GM19193 (cell line): ENCODE measurements at regions not wholly inside any gene's neighbourhood (a gene's known extent, or its start where the extent isn't known, plus 50 kb on each side); places are given as distances from the start of the nearest gene placed in this dataset.

ENCODE experiments used
- POLR2A ChIP-seq: IDR thresholded peaks from 4 replicates; pipeline ENCODE4 v1.6.1; 2011; ENCODE audit not compliant: insufficient read depth, insufficient read length; ENCODE audit errors: extremely low read depth

GRCh38 chr14:106845286-106846087 lies 1319.1 kb downstream of the TMEM121 start:
- peak; percentile 38 for TF ChIP-seq POLR2A

GRCh38 chr14:106846218-106846617 lies 1319.8 kb downstream of the TMEM121 start:
- no peak for TF ChIP-seq POLR2A

GRCh38 chr14:106848330-106849121 lies 1322.1 kb downstream of the TMEM121 start:
- no peak for TF ChIP-seq POLR2A

- peak; percentile 70 for TF ChIP-seq POLR2A
Observed at GRCh38 chr14:106850913-106851825, 1324.8 kb downstream of the TMEM121 start.

GRCh38 chr14:106872611-106873446 lies 1346.4 kb downstream of the TMEM121 start:
- peak; percentile 28 for TF ChIP-seq POLR2A

- no peak for TF ChIP-seq POLR2A
Observed at GRCh38 chr14:106874350-106874749, 1348.0 kb downstream of the TMEM121 start.

- no peak for TF ChIP-seq POLR2A
Observed at GRCh38 chr14:106875503-106875902, 1349.1 kb downstream of the TMEM121 start.

- TF ChIP-seq POLR2A: no peak
Observed at GRCh38 chr14:106876711-106877110, 1350.3 kb downstream of the TMEM121 start.

- TF ChIP-seq POLR2A: no peak
Observed at GRCh38 chr14:106877517-106877916, 1351.1 kb downstream of the TMEM121 start.

- no peak for TF ChIP-seq POLR2A
Observed at GRCh38 chr14:106879241-106879640, 1352.9 kb downstream of the TMEM121 start.

- no peak for TF ChIP-seq POLR2A
Observed at GRCh38 chr14:106883218-106883692, 1356.9 kb downstream of the TMEM121 start.
